HepG2 (cell line): ENCODE measurements at regions not wholly inside any gene's neighbourhood (a gene's known extent, or its start where the extent isn't known, plus 50 kb on each side); places are given as distances from the start of the nearest gene placed in this dataset.

Source experiments
- ARNT2 ChIP-seq: sonication (generic); formaldehyde crosslinking; IDR thresholded peaks from 2 replicates; pipeline ENCODE4 v1.8.0; 2022; ENCODE audit warnings: mild to moderate bottlenecking, low read depth, missing genetic modification reagents, moderate library complexity
- CBX5 ChIP-seq: sonication (generic); formaldehyde crosslinking; IDR thresholded peaks from 2 replicates; pipeline ENCODE4 v1.4.0; 2020; ENCODE audit warnings: missing genetic modification reagents, borderline replicate concordance
- GTF2F1 ChIP-seq: fragments of 150-350 bp; IDR thresholded peaks from 2 replicates; pipeline ENCODE4 v1.6.1; 2014; ENCODE audit warnings: low read length
- JARID2 ChIP-seq: sonication (generic); formaldehyde crosslinking; IDR thresholded peaks from 2 replicates; pipeline ENCODE4 v1.8.1; 2023; ENCODE audit warnings: missing genetic modification reagents, inconsistent platforms; ENCODE audit not compliant: insufficient replicate concordance
- JUNB ChIP-seq: sonication (generic); formaldehyde crosslinking; IDR thresholded peaks from 2 replicates; pipeline ENCODE4 v1.8.0; 2022; ENCODE audit warnings: missing genetic modification reagents, mild to moderate bottlenecking, borderline replicate concordance
- NBN ChIP-seq: fragments of 450-650 bp; conservative IDR thresholded peaks from 2 replicates; pipeline ENCODE4 v1.6.1; 2017
- RAD51 ChIP-seq: fragments of 450-650 bp; IDR thresholded peaks from 2 replicates; pipeline ENCODE4 v1.6.1; 2016; ENCODE audit warnings: borderline replicate concordance
- SSRP1 ChIP-seq: IDR thresholded peaks from 2 replicates; pipeline ENCODE4 v1.6.1; 2016; ENCODE audit warnings: control low read depth
- ZBTB4 ChIP-seq: sonication (generic); formaldehyde crosslinking; IDR thresholded peaks from 2 replicates; pipeline ENCODE4 v1.4.0; 2020; ENCODE audit warnings: missing genetic modification reagents, mild to moderate bottlenecking, borderline replicate concordance
- ZNF335 ChIP-seq: sonication (generic); formaldehyde crosslinking; IDR thresholded peaks from 2 replicates; pipeline ENCODE4 v1.4.0; 2020; ENCODE audit warnings: missing genetic modification reagents
- ZNF576 ChIP-seq: sonication (generic); formaldehyde crosslinking; IDR thresholded peaks from 2 replicates; pipeline ENCODE4 v1.4.0; 2020; ENCODE audit warnings: mild to moderate bottlenecking, missing genetic modification reagents
- ZNF646 ChIP-seq: sonication (generic); formaldehyde crosslinking; IDR thresholded peaks from 2 replicates; pipeline ENCODE4 v1.9.0; 2021; ENCODE audit warnings: mild to moderate bottlenecking, missing genetic modification reagents
- ZNF878 ChIP-seq: sonication (generic); formaldehyde crosslinking; IDR thresholded peaks from 2 replicates; pipeline ENCODE4 v1.8.1; 2023; ENCODE audit warnings: mild to moderate bottlenecking, missing genetic modification reagents, moderate library complexity

- TF ChIP-seq JUNB (CRISPR knock-in tag) (peak; percentile 70; the same call in 1 of the 2 replicates), ZNF646 (CRISPR knock-in tag) (0 out of 2 replicates have a peak, but pooled peaks have one; percentile 24), ZNF335 (CRISPR knock-in tag) (0 out of 2 replicates have a peak, but pooled peaks have one; percentile 34), ZNF576 (CRISPR knock-in tag) (no peak), RAD51 (no peak), ZNF878 (0 out of 2 replicates have a peak, but pooled peaks have one; percentile 46), SSRP1 (CRISPR knock-in tag) (no peak), GTF2F1 (no peak), ARNT2 (no peak), ZBTB4 (CRISPR knock-in tag) (no peak), CBX5 (CRISPR knock-in tag) (peak; percentile 49; the same call in 1 of the 2 replicates), JARID2 (CRISPR knock-in tag) (no peak), NBN (no peak)
Observed at GRCh38 chr3:13189639-13190377, 116.6 kb upstream of the IQSEC1 start (continued).
